ENCODE measurements at regions not wholly inside any gene's neighbourhood (a gene's known extent, or its start where the extent isn't known, plus 50 kb on each side); places are given as distances from the start of the nearest gene placed in this dataset.

GRCh38 chr7:91326516-91327199 lies 62.4 kb downstream of the FZD1 start:
- TF ChIP-seq CTCF (conservative IDR thresholded peaks at IDR 0.05; ENCODE audit: low read depth, low read length): no peak
- no peak for TF ChIP-seq EZH2phosphoT487 (IDR thresholded peaks at IDR 0.05; ENCODE audit: borderline replicate concordance, low read length)
- TF ChIP-seq EZH2 (IDR thresholded peaks at IDR 0.05; ENCODE audit: low read length, unreplicated experiment): no peak
